HUES6 (cell line): ENCODE measurements at regions not wholly inside any gene's neighbourhood (a gene's known extent, or its start where the extent isn't known, plus 50 kb on each side); places are given as distances from the start of the nearest gene placed in this dataset.

Experiments
- H3K27ac ChIP-seq: 2 replicates; pipeline ENCODE4 v1.7.0; 2013; ENCODE audit warnings: low read depth, mild to moderate bottlenecking, low read length, inconsistent platforms
- H3K27me3 ChIP-seq: 2 replicates; pipeline ENCODE4 v1.6.1; 2013; ENCODE audit warnings: low read length; ENCODE audit not compliant: control insufficient read depth, insufficient read depth
- H3K36me3 ChIP-seq: 2 replicates; pipeline ENCODE4 v1.6.1; 2013; ENCODE audit warnings: low read length; ENCODE audit not compliant: control insufficient read depth, insufficient read depth
- H3K4me1 ChIP-seq: 2 replicates; pipeline ENCODE4 v1.6.1; 2013; ENCODE audit warnings: low read length; ENCODE audit not compliant: control insufficient read depth, insufficient read depth
- H3K4me3 ChIP-seq: 2 replicates; pipeline ENCODE4 v1.5.1; 2013; ENCODE audit warnings: low read depth, low read length
- H3K9ac ChIP-seq: one replicate; pipeline ENCODE4 v1.6.1; 2013; ENCODE audit warnings: mild to moderate bottlenecking, low read length
- H3K9me3 ChIP-seq: 2 replicates; pipeline ENCODE4 v1.6.1; 2013; ENCODE audit warnings: low read depth, low read length; ENCODE audit not compliant: control insufficient read depth, insufficient read depth

- H3K27ac ChIP-seq = no peak overlapping the region
- H3K27me3 ChIP-seq = no peaks in the 10 kb centered on the region
- H3K4me1 ChIP-seq = peaks cover 5% of the 10 kb centered on the region; the same call in 1 of the 2 replicates
- H3K4me3 ChIP-seq = no peak overlapping the region
- H3K9me3 ChIP-seq = peaks cover 12% of the 10 kb centered on the region; the same call in 1 of the 2 replicates
- H3K9ac ChIP-seq = no peak overlapping the region
- H3K36me3 ChIP-seq = no peaks in the 10 kb centered on the region
Observed at GRCh38 chr10:28965937-28966336, 288.6 kb downstream of the BAMBI start.

- Histone ChIP-seq H3K36me3 (no peaks in the 10 kb centered on the region), H3K4me1 (peaks cover 5% of the 10 kb centered on the region; the same call in 1 of the 2 replicates), H3K27ac (no peak overlapping the region)
Observed at GRCh38 chr10:28967031-28967430, 289.7 kb downstream of the BAMBI start.

GRCh38 chr10:28969413-28969812 is 292.1 kb downstream of the BAMBI start:
- no peak overlapping the region for H3K4me3 ChIP-seq
- no peaks in the 10 kb centered on the region for H3K4me1 ChIP-seq
- H3K9me3 ChIP-seq = no peaks in the 10 kb centered on the region; the same call in 1 of the 2 replicates
- no peak overlapping the region for H3K9ac ChIP-seq
- no peaks in the 10 kb centered on the region for H3K36me3 ChIP-seq
- H3K27ac ChIP-seq = no peak overlapping the region
- no peaks in the 10 kb centered on the region for H3K27me3 ChIP-seq

More at GRCh38 chr10:28967031-28967430, 289.7 kb downstream of the BAMBI start:
- Histone ChIP-seq H3K27me3 (no peaks in the 10 kb centered on the region), H3K9ac (no peak overlapping the region), H3K9me3 (peaks cover 12% of the 10 kb centered on the region; the same call in 1 of the 2 replicates), H3K4me3 (no peak overlapping the region)

GRCh38 chr10:28970231-28970630 is 292.9 kb downstream of the BAMBI start:
- Histone ChIP-seq H3K27ac (no peak overlapping the region), H3K9me3 (no peaks in the 10 kb centered on the region; the same call in 1 of the 2 replicates), H3K27me3 (no peaks in the 10 kb centered on the region), H3K4me3 (no peak overlapping the region), H3K4me1 (peaks cover 2% of the 10 kb centered on the region; the same call in 1 of the 2 replicates), H3K9ac (no peak overlapping the region), H3K36me3 (no peaks in the 10 kb centered on the region)

DNA sequence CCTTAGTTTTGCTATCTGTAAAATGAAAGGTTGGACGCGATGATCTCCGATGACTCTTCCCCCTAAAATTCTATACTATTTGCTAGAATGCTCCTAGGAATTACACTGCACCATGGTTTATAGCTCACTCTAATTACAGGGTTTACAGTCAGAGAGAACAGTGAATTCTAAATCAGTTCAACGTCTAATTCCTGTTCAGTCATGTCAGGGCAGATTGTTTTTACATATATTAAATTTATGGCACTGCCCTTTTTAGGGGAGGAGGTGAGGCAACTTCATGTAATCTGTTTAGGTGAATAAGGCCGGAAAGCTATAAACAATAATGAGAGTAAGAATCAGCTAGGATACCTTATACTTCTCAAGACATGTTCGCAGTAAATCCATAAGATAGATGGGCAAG is 293.9 kb downstream of the BAMBI start:
- no peaks in the 10 kb centered on the region for H3K27me3 ChIP-seq
- H3K9ac ChIP-seq = no peak overlapping the region
- H3K4me3 ChIP-seq = no peak overlapping the region
- H3K27ac ChIP-seq = no peak overlapping the region
- H3K4me1 ChIP-seq = peaks cover 11% of the 10 kb centered on the region
- H3K36me3 ChIP-seq = no peaks in the 10 kb centered on the region
- H3K9me3 ChIP-seq = no peaks in the 10 kb centered on the region; the same call in 1 of the 2 replicates

DNA sequence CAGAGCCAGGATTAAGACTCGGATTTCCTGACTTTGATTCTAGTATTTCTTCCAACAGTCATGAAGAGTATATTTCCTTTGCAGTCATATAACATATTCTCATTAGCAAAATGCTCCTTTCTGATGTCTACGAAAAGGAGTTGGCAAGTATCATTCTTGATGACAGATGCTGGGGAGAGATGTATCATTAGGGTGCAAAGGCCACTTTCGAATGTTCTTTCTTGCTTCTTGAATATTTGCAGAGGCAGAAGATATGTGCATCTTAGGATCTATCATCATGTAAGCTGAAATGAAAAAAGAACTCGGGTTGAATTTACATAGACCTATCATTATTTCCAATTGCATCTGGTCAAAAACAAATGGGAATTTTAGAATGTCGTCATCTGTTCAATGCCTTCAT is 294.4 kb downstream of the BAMBI start:
- no peak overlapping the region for H3K27ac ChIP-seq

GRCh38 chr10:28973309-28973972 is 296.1 kb downstream of the BAMBI start:
- Histone ChIP-seq H3K4me1 (peaks cover 11% of the 10 kb centered on the region), H3K9ac (no peak overlapping the region), H3K27me3 (no peaks in the 10 kb centered on the region), H3K27ac (no peak overlapping the region), H3K4me3 (no peak overlapping the region), H3K36me3 (no peaks in the 10 kb centered on the region), H3K9me3 (peaks cover 5% of the 10 kb centered on the region)

More for the DNA sequence above, 294.4 kb downstream of the BAMBI start:
- Histone ChIP-seq H3K4me3 (no peak overlapping the region), H3K36me3 (no peaks in the 10 kb centered on the region), H3K4me1 (peaks cover 11% of the 10 kb centered on the region), H3K9ac (no peak overlapping the region), H3K27me3 (no peaks in the 10 kb centered on the region), H3K9me3 (no peaks in the 10 kb centered on the region; the same call in 1 of the 2 replicates)

- H3K9me3 ChIP-seq = peaks cover 5% of the 10 kb centered on the region; the same call in 1 of the 2 replicates
- no peaks in the 10 kb centered on the region for H3K27me3 ChIP-seq
- no peak overlapping the region for H3K9ac ChIP-seq
- no peak overlapping the region for H3K4me3 ChIP-seq
- H3K36me3 ChIP-seq = no peaks in the 10 kb centered on the region
- peaks cover 11% of the 10 kb centered on the region for H3K4me1 ChIP-seq
- H3K27ac ChIP-seq = no peak overlapping the region
Observed at GRCh38 chr10:28975891-28976531, 298.7 kb downstream of the BAMBI start.

- H3K27me3 ChIP-seq = no peaks in the 10 kb centered on the region
- no peak overlapping the region for H3K9ac ChIP-seq
- no peaks in the 10 kb centered on the region for H3K36me3 ChIP-seq
- no peak overlapping the region for H3K4me3 ChIP-seq
- peaks cover 11% of the 10 kb centered on the region for H3K4me1 ChIP-seq
- no peak overlapping the region for H3K27ac ChIP-seq
- peaks cover 5% of the 10 kb centered on the region; the same call in 1 of the 2 replicates for H3K9me3 ChIP-seq
Observed at GRCh38 chr10:28977518-28977917, 300.2 kb downstream of the BAMBI start.

- Histone ChIP-seq H3K4me1 (peaks cover 13% of the 10 kb centered on the region), H3K36me3 (no peaks in the 10 kb centered on the region)
Observed at GRCh38 chr10:28980264-28980663, 302.9 kb downstream of the BAMBI start.

DNA sequence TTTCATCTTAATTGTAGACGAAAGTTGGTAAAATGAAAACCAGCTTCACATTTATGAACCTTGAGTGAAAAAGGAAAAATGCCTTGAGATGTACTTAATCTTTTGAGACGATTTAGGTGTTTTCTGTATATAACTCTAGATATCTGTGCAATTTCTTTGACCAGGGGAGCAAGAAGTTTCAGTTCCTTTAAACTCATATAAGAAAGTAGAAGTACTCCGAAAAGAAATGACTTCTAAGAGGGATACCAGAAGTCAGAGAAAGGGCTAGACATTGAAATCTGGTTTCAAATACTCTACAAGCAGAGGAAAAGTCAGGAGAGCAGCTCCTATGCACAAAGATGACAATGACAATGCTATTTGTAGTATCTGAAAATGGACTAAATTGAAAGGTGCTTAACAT is 303.7 kb downstream of the BAMBI start:
- H3K36me3 ChIP-seq = no peaks in the 10 kb centered on the region
- H3K4me3 ChIP-seq = no peak overlapping the region
- no peaks in the 10 kb centered on the region for H3K27me3 ChIP-seq
- no peak overlapping the region for H3K9ac ChIP-seq
- peaks cover 6% of the 10 kb centered on the region for H3K4me1 ChIP-seq
- H3K27ac ChIP-seq = no peak overlapping the region
- peaks cover 5% of the 10 kb centered on the region; the same call in 1 of the 2 replicates for H3K9me3 ChIP-seq

More at GRCh38 chr10:28980264-28980663, 302.9 kb downstream of the BAMBI start:
- Histone ChIP-seq H3K9me3 (peaks cover 5% of the 10 kb centered on the region; the same call in 1 of the 2 replicates), H3K4me3 (no peak overlapping the region), H3K27ac (no peak overlapping the region), H3K9ac (no peak overlapping the region), H3K27me3 (no peaks in the 10 kb centered on the region)
